Stomach (tissue), 8 donors: ENCODE measurements at regions not wholly inside any gene's neighbourhood (a gene's known extent, or its start where the extent isn't known, plus 50 kb on each side); places are given as distances from the start of the nearest gene placed in this dataset.
A peak's percentile ranks its signal among the peaks of the same experiment; 100 is the strongest.

ENCODE experiments used
- DNase-seq, 2 donors: peaks; one replicate each; pipeline versions ENCODE4 v3.0.0 to v3.0.0-alpha.2; 2013 to 2019
- H3K27ac ChIP-seq, 5 donors: fragments of 200-600 bp in 4 of 5; sonication (generic) in 4 of 5; one replicate each; pipeline ENCODE4 v1.5.1; 2013 to 2019; ENCODE audit warnings: mild to moderate bottlenecking in 1 of 5, moderate library complexity in 1 of 5
- H3K27me3 ChIP-seq, 3 donors: fragments of 200-600 bp; sonication (generic); one replicate each; pipeline ENCODE4 v1.5.1; 2017 to 2019; ENCODE audit warnings: mixed run types in 1 of 3
- H3K36me3 ChIP-seq, 4 donors: fragments of 200-600 bp; sonication (generic); 1 replicate in 3 of 4; 2 replicates in 1 of 4; pipeline ENCODE4 v1.5.1; 2016 to 2019
- H3K4me1 ChIP-seq, 4 donors: fragments of 200-600 bp; sonication (generic); one replicate each; pipeline ENCODE4 v1.5.1; 2016 to 2019
- H3K4me3 ChIP-seq, 4 donors: fragments of 200-600 bp; sonication (generic) in 3 of 4; one replicate each; pipeline ENCODE4 v1.5.1; 2016 to 2019; ENCODE audit warnings: mild to moderate bottlenecking in 1 of 4
- H3K9me3 ChIP-seq, 4 donors: fragments of 200-600 bp; sonication (generic); one replicate each; pipeline ENCODE4 v1.5.1; 2016 to 2019
- CTCF ChIP-seq, 7 experiments: fragments of 450-650 bp in 4 of 7; fragments of 200-600 bp in 3 of 7; sonication (generic) in 3 of 7; IDR thresholded peaks; one replicate each; pipeline ENCODE4 v1.5.1; 2016 to 2019; ENCODE audit warnings: antibody characterized with exemption in 7 of 7, control low read depth in 2 of 7, mild to moderate bottlenecking in 1 of 7
- EP300 ChIP-seq: sonication (generic); formaldehyde crosslinking; IDR thresholded peaks from one replicate; pipeline ENCODE4 v1.6.1; 2017; ENCODE audit warnings: antibody characterized with exemption
- POLR2A ChIP-seq, 4 donors: fragments of 450-650 bp; IDR thresholded peaks; one replicate each; pipeline ENCODE4 v1.6.1; 2016; ENCODE audit warnings: antibody characterized with exemption in 4 of 4, control low read depth in 2 of 4, mild to moderate bottlenecking in 1 of 4, moderate library complexity in 1 of 4
- POLR2AphosphoS5 ChIP-seq, 3 donors: sonication (generic); formaldehyde crosslinking; IDR thresholded peaks; one replicate each; pipeline ENCODE4 v1.6.1; 2016; ENCODE audit warnings: antibody characterized with exemption in 3 of 3
- WGBS, 5 donors: extraction: QIAGEN DNeasy Blood & Tissue Kit in 3 of 5; methylation state at CpG; one replicate each; pipeline versions ENCODE4 v1.1.5 to v1.1.7; 2013 to 2018; 5-methylcytosine and 5-hydroxymethylcytosine counted together
- intact Hi-C: fragments of 100-400 bp; cut with DNase I; formaldehyde crosslinking; loops from one replicate; pipeline ENCODE4 v1.15.1; 2023; ENCODE audit warnings: low total_unique reads
- donor health status: healthy with polysubstance abuse.
- donor health status: Bipolar disorder and iron deficiency.
- donor health status: healthy.

- no peak overlapping the region for H3K4me3 ChIP-seq
- no peak for DNase-seq
- H3K27ac ChIP-seq = no peak overlapping the region
- H3K36me3 ChIP-seq = no peaks in the 10 kb centered on the region
- H3K27me3 ChIP-seq = no peaks in the 10 kb centered on the region
- 55 to 69% (median 67%) methylated on average over 2 of the region's 2 CpGs for WGBS, 5 donors
- intact Hi-C loops = no loop called here
- no peak for TF ChIP-seq POLR2AphosphoS5 (IDR thresholded peaks at IDR 0.05)
- no peak for TF ChIP-seq POLR2A (IDR thresholded peaks at IDR 0.05)
- TF ChIP-seq CTCF (IDR thresholded peaks at IDR 0.05) = no peak
- TF ChIP-seq EP300 = no peak
- no peaks in the 10 kb centered on the region for H3K9me3 ChIP-seq
- no peaks in the 10 kb centered on the region for H3K4me1 ChIP-seq
Observed at GRCh38 chr1:57782357-57782756, 358.5 kb upstream of the DAB1 start.

- Histone ChIP-seq H3K9me3 (no peaks in the 10 kb centered on the region), H3K27me3 (no peaks in the 10 kb centered on the region), H3K4me1 (no peaks in the 10 kb centered on the region), H3K36me3 (no peaks in the 10 kb centered on the region), H3K27ac (no peak overlapping the region), H3K4me3 (no peak overlapping the region)
- WGBS, 5 donors = 33 to 60% (median 48%) methylated on average over 1 of the region's 1 CpG
- no peak for DNase-seq
- TF ChIP-seq POLR2A (IDR thresholded peaks at IDR 0.05) (no peak), EP300 (no peak), CTCF (IDR thresholded peaks at IDR 0.05) (no peak), POLR2AphosphoS5 (IDR thresholded peaks at IDR 0.05) (no peak)
- intact Hi-C loops = no loop called here
Observed at GRCh38 chr1:57772580-57773195, 348.8 kb upstream of the DAB1 start.

- TF ChIP-seq CTCF (IDR thresholded peaks at IDR 0.05) (peak in 1 of 7 experiments; percentile 7), POLR2A (IDR thresholded peaks at IDR 0.05) (no peak)
- intact Hi-C loops = no loop called here
- Histone ChIP-seq H3K27ac (no peak overlapping the region), H3K4me3 (no peak overlapping the region), H3K9me3 (no peaks in the 10 kb centered on the region), H3K4me1 (no peaks in the 10 kb centered on the region), H3K27me3 (no peaks in the 10 kb centered on the region), H3K36me3 (no peaks in the 10 kb centered on the region)
- 69 to 95% (median 89%) methylated on average over 4 of the region's 4 CpGs for WGBS, 5 donors
- no peak for DNase-seq
Observed at GRCh38 chr1:57770772-57771171, 346.9 kb upstream of the DAB1 start.

GRCh38 chr1:57770236-57770635 lies 346.4 kb upstream of the DAB1 start:
- intact Hi-C loops = no loop called here
- WGBS, 5 donors = 74 to 97% (median 87%) methylated on average over 1 of the region's 1 CpG
- no peak overlapping the region for H3K4me3 ChIP-seq
- no peaks in the 10 kb centered on the region for H3K4me1 ChIP-seq
- no peaks in the 10 kb centered on the region for H3K27me3 ChIP-seq
- DNase-seq = no peak
- H3K36me3 ChIP-seq = no peaks in the 10 kb centered on the region
- no peaks in the 10 kb centered on the region for H3K9me3 ChIP-seq
- TF ChIP-seq POLR2AphosphoS5 (IDR thresholded peaks at IDR 0.05) = no peak
- no peak for TF ChIP-seq CTCF (IDR thresholded peaks at IDR 0.05)
- no peak for TF ChIP-seq EP300
- TF ChIP-seq POLR2A (IDR thresholded peaks at IDR 0.05) = no peak
- H3K27ac ChIP-seq = no peak overlapping the region
